GM18870 (cell line): ENCODE measurements at regions not wholly inside any gene's neighbourhood (a gene's known extent, or its start where the extent isn't known, plus 50 kb on each side); places are given as distances from the start of the nearest gene placed in this dataset.

ENCODE experiments used
- ATAC-seq: cut with Tn5 transposase; IDR thresholded peaks from one replicate; pipeline ENCODE4 v1.9.1; 2021; ENCODE audit warnings: moderate library complexity; ENCODE audit not compliant: unreplicated experiment

- ATAC-seq, result no peak
Measured at GRCh38 chr13:82654861-82655855, 1227.1 kb downstream of the SLITRK1 start.

DNA sequence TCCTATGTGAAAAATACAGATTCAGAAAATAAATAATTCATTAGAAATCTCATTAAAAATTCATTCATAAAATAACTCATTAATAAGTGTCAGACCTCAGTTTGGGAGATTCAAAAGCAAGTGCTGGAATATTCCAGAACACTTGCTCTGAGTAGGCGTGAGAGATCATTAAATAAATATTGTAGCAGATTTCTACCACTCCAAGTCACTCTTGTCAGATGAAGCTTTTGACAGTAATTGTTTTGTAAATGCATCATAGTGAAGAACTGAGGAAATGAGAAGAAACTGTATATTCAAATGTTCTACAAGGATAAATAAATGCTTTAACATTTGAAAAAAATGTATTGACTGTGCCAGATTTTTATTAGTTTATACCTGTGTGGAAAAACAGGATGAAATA, 1228.1 kb downstream of the SLITRK1 start:
- no peak for ATAC-seq

GRCh38 chr13:82647540-82647939, 1234.7 kb downstream of the SLITRK1 start:
- ATAC-seq, result no peak

GRCh38 chr13:82636119-82636518, 1246.2 kb downstream of the SLITRK1 start:
- no peak for ATAC-seq

DNA sequence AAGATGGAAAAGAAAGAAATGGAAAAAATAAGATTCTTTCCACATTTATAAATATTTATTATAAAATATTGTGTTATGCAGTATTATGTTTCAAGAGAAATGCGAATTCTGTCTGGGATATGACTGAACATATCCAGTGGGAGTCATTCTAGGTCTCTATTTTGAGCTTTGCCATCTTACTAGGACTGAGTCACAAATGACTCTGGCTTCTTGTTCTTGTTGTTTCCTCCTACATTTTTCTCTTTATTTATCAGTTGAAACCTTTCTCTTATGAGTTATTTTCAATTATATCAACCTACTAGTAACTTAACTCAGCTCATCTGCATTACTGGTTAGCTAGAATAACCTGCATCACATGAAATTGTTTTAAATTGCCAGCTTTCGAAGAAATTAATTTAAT, 1247.3 kb downstream of the SLITRK1 start:
- ATAC-seq, result no peak

- no peak for ATAC-seq
Measured at GRCh38 chr13:82627183-82627582, 1255.1 kb downstream of the SLITRK1 start.

DNA sequence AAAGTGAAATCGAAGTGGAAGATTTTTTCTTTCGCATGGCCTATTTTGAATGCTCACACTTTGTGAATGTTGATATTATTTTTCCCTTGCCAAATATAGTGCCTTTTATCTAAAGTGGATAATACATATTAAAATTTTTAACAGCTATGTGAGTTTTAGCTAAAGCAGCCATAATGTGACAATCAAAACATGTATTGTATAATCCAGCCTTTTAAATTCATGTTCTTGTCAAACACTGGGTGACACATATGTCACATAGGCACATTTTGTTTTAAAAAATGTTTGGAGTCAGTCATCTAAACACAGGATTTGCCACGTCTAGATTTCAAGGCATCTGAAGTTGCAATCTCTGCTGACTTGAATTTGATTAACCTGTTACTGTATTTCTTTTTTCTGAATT, 1256.6 kb downstream of the SLITRK1 start:
- ATAC-seq, result no peak

- no peak for ATAC-seq
Measured at GRCh38 chr13:82615043-82615442, 1267.2 kb downstream of the SLITRK1 start.

- ATAC-seq, result no peak
Measured at GRCh38 chr13:82614086-82614485, 1268.2 kb downstream of the SLITRK1 start.

DNA sequence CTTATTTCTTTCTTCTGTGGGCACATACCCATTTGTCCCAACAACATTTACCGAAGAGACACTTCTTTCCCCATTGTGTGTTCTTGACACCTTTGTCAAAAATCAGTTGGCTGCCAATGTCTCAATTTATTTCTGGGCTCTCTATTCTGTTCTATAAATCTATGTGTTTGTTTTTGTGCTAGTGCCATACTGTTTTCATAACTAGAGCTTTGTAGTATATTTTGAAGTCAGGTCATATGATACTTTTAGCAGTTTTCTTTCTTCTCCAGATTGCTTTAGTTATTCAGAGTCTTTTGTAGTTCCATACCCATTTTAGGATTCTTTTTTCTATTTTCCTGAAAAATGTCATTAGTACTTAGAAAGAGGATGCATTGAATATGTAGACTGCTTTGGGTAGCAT, 1276.3 kb downstream of the SLITRK1 start:
- ATAC-seq, result no peak

GRCh38 chr13:82597747-82598146, 1284.5 kb downstream of the SLITRK1 start:
- no peak for ATAC-seq

GRCh38 chr13:82593239-82593638, 1289.0 kb downstream of the SLITRK1 start:
- ATAC-seq, result no peak

DNA sequence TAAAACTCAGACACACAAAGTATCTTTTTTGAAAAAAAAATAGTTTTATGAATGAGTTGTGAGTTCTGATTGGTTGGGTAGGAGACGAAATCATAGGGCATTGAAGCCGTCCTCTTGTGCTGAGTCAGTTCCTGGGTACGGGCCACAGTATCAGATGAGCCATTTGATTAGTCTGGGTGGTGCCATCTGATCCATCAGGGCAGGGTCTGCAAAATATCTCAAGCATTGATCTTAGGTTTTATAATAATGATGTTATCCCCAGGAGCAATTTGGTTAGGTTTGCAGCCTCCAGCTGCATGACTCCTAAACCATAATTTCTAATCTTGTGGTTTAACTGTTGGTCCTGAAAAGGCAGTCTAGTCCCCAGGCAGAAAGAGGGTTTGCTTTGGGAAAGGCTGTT, 1310.6 kb downstream of the SLITRK1 start:
- ATAC-seq, result no peak

DNA sequence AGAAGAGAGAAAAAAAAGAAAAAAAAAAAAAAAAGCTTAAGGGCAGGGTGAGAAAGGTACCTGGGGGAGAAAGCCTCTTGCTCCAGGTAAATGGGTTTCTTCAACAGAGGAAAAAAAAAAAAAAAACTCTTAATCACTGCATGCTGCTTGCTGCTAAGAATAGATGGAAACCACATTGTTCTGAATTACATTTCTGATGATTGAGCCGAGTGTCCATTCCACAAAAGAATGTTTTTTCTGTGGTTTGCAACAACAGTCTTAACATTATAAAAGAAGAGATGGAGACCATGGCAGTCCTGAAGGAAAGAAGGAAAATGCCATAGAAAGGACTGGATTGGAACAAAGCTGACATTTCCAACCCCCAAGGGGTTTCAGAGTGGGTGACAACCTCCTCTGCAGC, 1312.7 kb downstream of the SLITRK1 start:
- no peak for ATAC-seq

GRCh38 chr13:82566864-82567263, 1315.4 kb downstream of the SLITRK1 start:
- no peak for ATAC-seq

- no peak for ATAC-seq
Measured at GRCh38 chr13:82565201-82565600, 1317.1 kb downstream of the SLITRK1 start.

DNA sequence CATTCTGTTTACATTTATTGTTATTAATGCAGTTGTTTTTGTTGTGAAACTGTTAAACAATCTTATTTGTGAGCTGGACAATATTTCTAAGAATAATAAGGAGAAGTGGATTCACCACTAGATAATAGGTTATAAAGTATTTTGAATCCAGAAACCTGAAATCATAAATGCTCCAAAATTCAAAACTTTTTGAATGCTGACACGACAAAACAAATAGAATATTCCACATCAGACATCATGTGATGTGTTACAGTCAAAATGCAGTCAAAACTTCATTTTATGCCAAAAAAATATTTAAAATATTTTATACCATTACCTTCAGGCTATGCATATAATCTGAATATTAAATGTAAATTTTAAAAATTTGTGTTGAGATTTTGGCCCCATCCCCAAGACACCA, 1321.4 kb downstream of the SLITRK1 start:
- no peak for ATAC-seq

DNA sequence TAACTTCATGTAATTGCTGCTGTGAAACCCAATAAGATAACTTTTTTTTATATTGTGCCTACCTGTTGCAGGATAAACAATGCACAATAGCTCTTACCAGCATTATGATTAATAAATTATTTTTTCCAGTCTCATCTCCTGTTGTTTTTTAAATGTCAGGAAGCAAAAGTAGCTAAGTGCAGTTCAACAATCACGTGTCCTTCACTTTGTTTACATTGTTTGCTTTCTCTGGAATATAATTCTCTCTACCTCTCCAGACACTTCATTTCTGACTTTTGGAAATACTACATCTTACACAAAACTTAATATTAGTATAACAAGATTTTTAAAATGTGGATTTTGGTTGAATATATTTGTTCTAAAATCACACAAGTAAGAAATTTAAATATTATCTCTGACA, 1359.4 kb downstream of the SLITRK1 start:
- no peak for ATAC-seq

GRCh38 chr13:82506805-82507414, 1375.4 kb downstream of the SLITRK1 start:
- no peak for ATAC-seq

- ATAC-seq, result no peak
Measured at GRCh38 chr13:82501834-82502233, 1380.4 kb downstream of the SLITRK1 start.

DNA sequence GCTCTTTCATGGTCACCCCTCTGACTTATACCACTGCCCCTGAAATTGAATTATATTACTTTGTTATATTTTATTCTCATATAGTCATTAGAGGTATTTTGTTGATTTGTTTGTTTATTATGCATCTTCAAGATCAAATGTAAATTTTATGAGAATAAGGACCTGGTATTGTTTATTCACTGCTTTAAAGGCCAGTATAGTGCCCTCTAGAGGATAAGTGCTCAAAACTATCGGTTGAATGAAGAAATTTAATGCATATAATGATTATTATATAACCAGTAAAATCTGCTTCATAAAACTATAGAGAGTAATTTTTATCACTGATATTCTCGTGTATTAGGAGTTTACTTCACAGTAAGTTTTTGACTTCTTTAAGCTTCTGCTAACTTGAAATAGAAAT, 1401.9 kb downstream of the SLITRK1 start:
- ATAC-seq, result no peak

GRCh38 chr13:82477436-82477835, 1404.8 kb downstream of the SLITRK1 start:
- ATAC-seq, result no peak
